ENCODE measurements at regions not wholly inside any gene's neighbourhood (a gene's known extent, or its start where the extent isn't known, plus 50 kb on each side); places are given as distances from the start of the nearest gene placed in this dataset.

DNA sequence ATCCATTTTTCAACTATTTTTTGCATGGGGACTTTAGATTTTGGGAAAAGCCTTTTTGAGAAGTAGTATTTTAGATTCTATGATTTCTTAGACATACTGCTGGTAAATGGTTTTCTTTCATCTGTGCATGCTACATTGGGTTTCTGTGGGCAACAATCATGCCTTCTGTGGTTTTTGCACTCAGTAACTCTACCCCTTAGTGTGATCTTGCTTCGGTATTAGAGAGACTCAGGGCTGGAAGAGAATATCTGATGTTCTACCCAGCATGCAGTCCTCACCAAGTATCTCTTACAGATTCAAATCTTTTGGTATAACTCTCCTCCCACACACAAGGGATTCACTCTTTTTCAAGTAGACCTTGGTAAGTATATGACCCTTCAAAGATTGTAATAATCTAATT lies 183.0 kb downstream of the PMAIP1 start:
- H3K4ac ChIP-seq (ENCODE audit: low read depth, low read length): no peak overlapping the region
- H3K4me3 ChIP-seq (ENCODE audit: low read length): no peak overlapping the region
- H3K27me3 ChIP-seq (ENCODE audit: insufficient read depth, low read length, poor library complexity): no peaks in the 10 kb centered on the region
- no peak overlapping the region for H3K23ac ChIP-seq (ENCODE audit: low read length)
- no peak overlapping the region for H3K4me2 ChIP-seq (ENCODE audit: low read length)
- no peaks in the 10 kb centered on the region for H3K36me3 ChIP-seq (ENCODE audit: control insufficient read depth, insufficient read depth, low read length)
- H2AK5ac ChIP-seq (ENCODE audit: low read length): no peak overlapping the region
- no peak overlapping the region for H3K56ac ChIP-seq (ENCODE audit: low read length)
- H4K8ac ChIP-seq (ENCODE audit: low read depth, low read length): no peak overlapping the region
- no peak overlapping the region for H2BK120ac ChIP-seq (ENCODE audit: low read depth, low read length)
- H3K9ac ChIP-seq (ENCODE audit: low read length): no peak overlapping the region
- no peaks in the 10 kb centered on the region for H3K4me1 ChIP-seq (ENCODE audit: control insufficient read depth, low read depth, low read length)
- no peak overlapping the region for H4K5ac ChIP-seq (ENCODE audit: low read length)
- no CpG with 5 or more reads among the region's 1 CpG for WGBS (ENCODE audit: extremely low coverage, insufficient coverage, low lambda C conversion rate)
- no peak overlapping the region for H3K18ac ChIP-seq (ENCODE audit: low read length)
- H3K79me2 ChIP-seq (ENCODE audit: control insufficient read depth, insufficient read depth, low read length): no peaks in the 10 kb centered on the region
- DNase-seq: peak; percentile 22
- no peaks in the 10 kb centered on the region for H3K79me1 ChIP-seq (ENCODE audit: low read length)
- no peak overlapping the region for H2BK15ac ChIP-seq (replicated peaks; ENCODE audit: low read depth)
- H2BK5ac ChIP-seq (ENCODE audit: low read length): no peak overlapping the region
- no peak overlapping the region for H3K27ac ChIP-seq (ENCODE audit: low read depth, low read length)

DNA sequence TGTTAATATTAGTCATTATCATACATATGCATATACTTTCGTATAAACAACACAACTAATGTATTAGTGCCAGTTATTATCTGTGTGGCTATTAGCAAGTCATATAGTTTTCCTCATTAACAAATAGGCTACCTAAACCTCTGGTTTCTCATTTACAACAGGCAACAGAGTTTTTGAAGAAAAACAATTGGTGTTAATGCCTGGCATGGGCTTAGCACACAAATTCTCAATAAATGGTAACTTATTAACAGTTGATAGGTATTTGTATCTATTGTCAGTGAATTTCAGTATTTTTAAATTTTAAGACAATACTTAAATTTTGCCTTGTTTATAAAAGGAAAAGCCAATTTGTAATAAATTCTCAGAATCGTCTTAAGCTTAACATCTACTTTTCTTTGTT lies 182.5 kb downstream of the PMAIP1 start:
- H4K8ac ChIP-seq (ENCODE audit: low read depth, low read length): no peak overlapping the region
- H3K4me1 ChIP-seq (ENCODE audit: control insufficient read depth, low read depth, low read length): no peaks in the 10 kb centered on the region
- H3K4ac ChIP-seq (ENCODE audit: low read depth, low read length): no peak overlapping the region
- no peak overlapping the region for H2AK5ac ChIP-seq (ENCODE audit: low read length)
- H3K18ac ChIP-seq (ENCODE audit: low read length): no peak overlapping the region
- H3K79me1 ChIP-seq (ENCODE audit: low read length): no peaks in the 10 kb centered on the region
- H4K5ac ChIP-seq (ENCODE audit: low read length): no peak overlapping the region
- H3K4me3 ChIP-seq (ENCODE audit: low read length): no peak overlapping the region
- WGBS (ENCODE audit: extremely low coverage, insufficient coverage, low lambda C conversion rate): no CpG with 5 or more reads among the region's 2 CpGs
- H2BK120ac ChIP-seq (ENCODE audit: low read depth, low read length): no peak overlapping the region
- no peak overlapping the region for H3K4me2 ChIP-seq (ENCODE audit: low read length)
- H3K56ac ChIP-seq (ENCODE audit: low read length): no peak overlapping the region
- no peak overlapping the region for H2BK15ac ChIP-seq (replicated peaks; ENCODE audit: low read depth)
- H3K79me2 ChIP-seq (ENCODE audit: control insufficient read depth, insufficient read depth, low read length): no peaks in the 10 kb centered on the region
- DNase-seq: no peak
- H3K9ac ChIP-seq (ENCODE audit: low read length): no peak overlapping the region
- H2BK5ac ChIP-seq (ENCODE audit: low read length): no peak overlapping the region
- H3K23ac ChIP-seq (ENCODE audit: low read length): no peak overlapping the region
- no peak overlapping the region for H3K27ac ChIP-seq (ENCODE audit: low read depth, low read length)
- no peaks in the 10 kb centered on the region for H3K27me3 ChIP-seq (ENCODE audit: insufficient read depth, low read length, poor library complexity)
- no peaks in the 10 kb centered on the region for H3K36me3 ChIP-seq (ENCODE audit: control insufficient read depth, insufficient read depth, low read length)

- H3K18ac ChIP-seq (ENCODE audit: low read length): no peak overlapping the region
- no peak overlapping the region for H2BK120ac ChIP-seq (ENCODE audit: low read depth, low read length)
- no peak overlapping the region for H2AK5ac ChIP-seq (ENCODE audit: low read length)
- H3K79me2 ChIP-seq (ENCODE audit: control insufficient read depth, insufficient read depth, low read length): no peaks in the 10 kb centered on the region
- no peak overlapping the region for H3K23ac ChIP-seq (ENCODE audit: low read length)
- DNase-seq: no peak
- H3K36me3 ChIP-seq (ENCODE audit: control insufficient read depth, insufficient read depth, low read length): no peaks in the 10 kb centered on the region
- no peak overlapping the region for H2BK5ac ChIP-seq (ENCODE audit: low read length)
- no peak overlapping the region for H4K8ac ChIP-seq (ENCODE audit: low read depth, low read length)
- H2BK15ac ChIP-seq (replicated peaks; ENCODE audit: low read depth): no peak overlapping the region
- no peak overlapping the region for H3K9ac ChIP-seq (ENCODE audit: low read length)
- no CpG with 5 or more reads among the region's 3 CpGs for WGBS (ENCODE audit: extremely low coverage, insufficient coverage, low lambda C conversion rate)
- no peaks in the 10 kb centered on the region for H3K27me3 ChIP-seq (ENCODE audit: insufficient read depth, low read length, poor library complexity)
- no peak overlapping the region for H3K56ac ChIP-seq (ENCODE audit: low read length)
- no peaks in the 10 kb centered on the region for H3K79me1 ChIP-seq (ENCODE audit: low read length)
- no peak overlapping the region for H4K5ac ChIP-seq (ENCODE audit: low read length)
- H3K4me3 ChIP-seq (ENCODE audit: low read length): no peak overlapping the region
- H3K27ac ChIP-seq (ENCODE audit: low read depth, low read length): no peak overlapping the region
- no peak overlapping the region for H3K4ac ChIP-seq (ENCODE audit: low read depth, low read length)
- no peaks in the 10 kb centered on the region for H3K4me1 ChIP-seq (ENCODE audit: control insufficient read depth, low read depth, low read length)
- no peak overlapping the region for H3K4me2 ChIP-seq (ENCODE audit: low read length)
Observed at GRCh38 chr18:60075477-60075876, 175.7 kb downstream of the PMAIP1 start.

DNA sequence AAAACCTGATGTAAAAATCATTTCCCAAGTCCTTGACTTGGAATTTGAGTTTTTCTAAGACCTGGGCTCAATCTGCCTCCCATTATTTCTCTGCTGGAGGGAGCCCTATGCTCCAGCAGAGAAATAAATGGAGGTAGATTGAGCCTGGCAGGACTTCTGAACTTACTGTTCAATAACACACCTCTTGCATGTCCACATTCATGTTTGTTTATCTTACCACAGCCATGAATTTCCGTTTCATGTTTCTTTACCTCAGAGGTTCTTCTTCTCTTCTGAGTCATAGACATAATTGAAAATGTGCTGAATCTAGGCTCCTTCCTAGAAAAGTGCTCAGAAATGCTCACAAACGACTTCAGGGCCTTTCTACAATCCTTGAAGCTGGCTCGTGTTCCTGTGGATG lies 170.8 kb downstream of the PMAIP1 start:
- H2AK5ac ChIP-seq (ENCODE audit: low read length): no peak overlapping the region
- H3K18ac ChIP-seq (ENCODE audit: low read length): no peak overlapping the region
- no peak overlapping the region for H3K56ac ChIP-seq (ENCODE audit: low read length)
- H4K8ac ChIP-seq (ENCODE audit: low read depth, low read length): no peak overlapping the region
- no peak overlapping the region for H3K9ac ChIP-seq (ENCODE audit: low read length)
- DNase-seq: no peak
- no peaks in the 10 kb centered on the region for H3K79me2 ChIP-seq (ENCODE audit: control insufficient read depth, insufficient read depth, low read length)
- H3K4me1 ChIP-seq (ENCODE audit: control insufficient read depth, low read depth, low read length): no peaks in the 10 kb centered on the region
- H3K79me1 ChIP-seq (ENCODE audit: low read length): no peaks in the 10 kb centered on the region
- no peak overlapping the region for H4K5ac ChIP-seq (ENCODE audit: low read length)
- H3K4me3 ChIP-seq (ENCODE audit: low read length): no peak overlapping the region
- H3K4me2 ChIP-seq (ENCODE audit: low read length): no peak overlapping the region
- H2BK120ac ChIP-seq (ENCODE audit: low read depth, low read length): no peak overlapping the region
- no peak overlapping the region for H3K27ac ChIP-seq (ENCODE audit: low read depth, low read length)
- H3K36me3 ChIP-seq (ENCODE audit: control insufficient read depth, insufficient read depth, low read length): no peaks in the 10 kb centered on the region
- no CpG with 5 or more reads among the region's 3 CpGs for WGBS (ENCODE audit: extremely low coverage, insufficient coverage, low lambda C conversion rate)
- H3K23ac ChIP-seq (ENCODE audit: low read length): no peak overlapping the region
- no peak overlapping the region for H3K4ac ChIP-seq (ENCODE audit: low read depth, low read length)
- H2BK15ac ChIP-seq (replicated peaks; ENCODE audit: low read depth): no peak overlapping the region
- no peak overlapping the region for H2BK5ac ChIP-seq (ENCODE audit: low read length)
- no peaks in the 10 kb centered on the region for H3K27me3 ChIP-seq (ENCODE audit: insufficient read depth, low read length, poor library complexity)

DNA sequence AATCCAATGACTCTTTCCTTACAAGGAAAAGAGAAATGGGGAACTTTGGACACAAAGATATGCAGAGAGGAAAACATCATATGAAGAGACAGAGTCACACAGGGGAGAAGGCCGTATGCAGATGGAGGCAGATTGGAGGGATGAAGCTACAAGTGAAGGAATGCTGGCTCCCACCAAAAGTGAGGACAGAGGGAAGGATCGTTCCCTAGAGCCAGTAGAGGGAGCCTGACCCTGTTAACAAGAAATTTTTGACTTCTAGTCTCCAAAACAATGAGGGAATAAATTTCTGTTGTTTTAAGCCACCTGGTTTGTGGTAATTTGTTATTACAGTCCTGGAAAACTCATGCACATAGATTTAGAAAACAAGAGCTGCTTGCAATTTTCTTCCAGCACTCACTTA lies 169.3 kb downstream of the PMAIP1 start:
- Histone ChIP-seq H2BK5ac (ENCODE audit: low read length) (no peak overlapping the region), H2AK5ac (ENCODE audit: low read length) (no peak overlapping the region), H3K56ac (ENCODE audit: low read length) (no peak overlapping the region), H2BK120ac (ENCODE audit: low read depth, low read length) (no peak overlapping the region), H3K4me2 (ENCODE audit: low read length) (no peak overlapping the region), H3K79me1 (ENCODE audit: low read length) (no peaks in the 10 kb centered on the region), H3K27ac (ENCODE audit: low read depth, low read length) (no peak overlapping the region), H3K36me3 (ENCODE audit: control insufficient read depth, insufficient read depth, low read length) (no peaks in the 10 kb centered on the region), H3K27me3 (ENCODE audit: insufficient read depth, low read length, poor library complexity) (no peaks in the 10 kb centered on the region), H3K4me1 (ENCODE audit: control insufficient read depth, low read depth, low read length) (no peaks in the 10 kb centered on the region), H3K4me3 (ENCODE audit: low read length) (no peak overlapping the region), H3K23ac (ENCODE audit: low read length) (no peak overlapping the region), H3K79me2 (ENCODE audit: control insufficient read depth, insufficient read depth, low read length) (no peaks in the 10 kb centered on the region), H2BK15ac (replicated peaks; ENCODE audit: low read depth) (no peak overlapping the region), H4K8ac (ENCODE audit: low read depth, low read length) (no peak overlapping the region), H4K5ac (ENCODE audit: low read length) (no peak overlapping the region), H3K4ac (ENCODE audit: low read depth, low read length) (no peak overlapping the region), H3K9ac (ENCODE audit: low read length) (no peak overlapping the region), H3K18ac (ENCODE audit: low read length) (no peak overlapping the region)
- DNase-seq: peak; percentile 31
- no CpG with 5 or more reads among the region's 2 CpGs for WGBS (ENCODE audit: extremely low coverage, insufficient coverage, low lambda C conversion rate)

- Histone ChIP-seq H3K23ac (ENCODE audit: low read length) (peak overlapping the region; percentile 50), H3K9ac (ENCODE audit: low read length) (no peak overlapping the region), H3K4ac (ENCODE audit: low read depth, low read length) (no peak overlapping the region), H3K4me3 (ENCODE audit: low read length) (no peak overlapping the region), H3K79me1 (ENCODE audit: low read length) (no peaks in the 10 kb centered on the region), H3K27me3 (ENCODE audit: insufficient read depth, low read length, poor library complexity) (no peaks in the 10 kb centered on the region), H2AK5ac (ENCODE audit: low read length) (no peak overlapping the region), H4K8ac (ENCODE audit: low read depth, low read length) (no peak overlapping the region), H3K27ac (ENCODE audit: low read depth, low read length) (peak overlapping the region; percentile 57), H2BK15ac (replicated peaks; ENCODE audit: low read depth) (no peak overlapping the region), H2BK120ac (ENCODE audit: low read depth, low read length) (no peak overlapping the region), H4K5ac (ENCODE audit: low read length) (no peak overlapping the region), H2BK5ac (ENCODE audit: low read length) (peak overlapping the region; percentile 43), H3K4me1 (ENCODE audit: control insufficient read depth, low read depth, low read length) (no peaks in the 10 kb centered on the region), H3K56ac (ENCODE audit: low read length) (no peak overlapping the region), H3K4me2 (ENCODE audit: low read length) (no peak overlapping the region), H3K18ac (ENCODE audit: low read length) (peak overlapping the region; percentile 97), H3K79me2 (ENCODE audit: control insufficient read depth, insufficient read depth, low read length) (no peaks in the 10 kb centered on the region), H3K36me3 (ENCODE audit: control insufficient read depth, insufficient read depth, low read length) (no peaks in the 10 kb centered on the region)
- peak; percentile 65 for DNase-seq
- no CpG with 5 or more reads among the region's 8 CpGs for WGBS (ENCODE audit: extremely low coverage, insufficient coverage, low lambda C conversion rate)
Observed at GRCh38 chr18:60067426-60068210, 167.8 kb downstream of the PMAIP1 start.
